ENCODE measurements at regions not wholly inside any gene's neighbourhood (a gene's known extent, or its start where the extent isn't known, plus 50 kb on each side); places are given as distances from the start of the nearest gene placed in this dataset.

GRCh38 chr3:65030847-65031463, 343.2 kb upstream of the ADAMTS9 start:
- DNase-seq (ENCODE audit: extremely low read depth, low read depth), result no peak
- no peak for TF ChIP-seq CTCF (IDR thresholded peaks at IDR 0.05; ENCODE audit: low read depth, low read length)

- DNase-seq (ENCODE audit: extremely low read depth, low read depth), result no peak
- TF ChIP-seq CTCF (IDR thresholded peaks at IDR 0.05; ENCODE audit: low read depth, low read length), result no peak
These were observed 342.3 kb upstream of the ADAMTS9 start for GRCh38 chr3:65030014-65030627.

GRCh38 chr3:65029130-65029529, 341.3 kb upstream of the ADAMTS9 start:
- TF ChIP-seq CTCF (IDR thresholded peaks at IDR 0.05; ENCODE audit: low read depth, low read length), result no peak
- no peak for DNase-seq (ENCODE audit: extremely low read depth, low read depth)

DNA sequence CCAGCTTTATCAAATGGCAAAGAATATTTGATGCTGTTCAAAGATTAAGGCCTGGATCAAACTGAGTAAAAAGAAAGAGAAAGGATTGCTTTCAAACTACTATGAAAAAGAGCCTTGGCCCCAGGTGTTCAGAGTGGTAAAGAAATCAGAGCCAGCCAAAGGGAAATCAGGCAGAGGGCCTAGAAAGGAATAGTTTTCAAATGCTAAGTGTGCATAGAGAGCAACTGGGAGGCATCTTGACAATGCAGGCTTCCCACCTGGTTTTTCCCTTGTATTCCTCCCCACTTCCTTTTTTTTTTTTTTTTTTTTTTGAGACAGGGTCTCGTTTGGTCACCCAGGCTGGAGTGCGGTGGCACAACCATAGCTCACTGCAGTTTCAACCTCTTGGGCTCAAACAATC, 340.2 kb upstream of the ADAMTS9 start:
- TF ChIP-seq CTCF (IDR thresholded peaks at IDR 0.05; ENCODE audit: low read depth, low read length), result no peak
- DNase-seq (ENCODE audit: extremely low read depth, low read depth), result no peak

DNA sequence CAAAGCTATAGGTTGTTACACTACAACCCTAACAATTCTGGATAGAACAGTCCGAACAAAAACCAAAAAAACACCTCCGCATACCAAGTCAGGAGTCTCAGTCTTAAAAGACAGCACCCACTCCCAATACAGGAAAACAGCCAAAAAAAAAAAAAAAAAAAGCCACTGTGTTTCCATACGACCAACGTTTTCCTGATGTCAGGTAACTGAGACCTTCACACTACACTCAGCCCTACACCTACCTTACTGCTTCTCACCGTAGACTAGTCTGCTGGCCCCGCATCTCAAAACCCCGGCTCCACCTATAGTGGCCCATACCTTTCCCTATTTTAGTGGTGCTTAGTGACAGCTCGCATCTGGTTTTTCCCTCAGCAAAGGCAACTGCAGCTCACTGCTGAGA, 339.5 kb upstream of the ADAMTS9 start:
- TF ChIP-seq CTCF (IDR thresholded peaks at IDR 0.05; ENCODE audit: low read depth, low read length), result no peak
- no peak for DNase-seq (ENCODE audit: extremely low read depth, low read depth)

- TF ChIP-seq CTCF (IDR thresholded peaks at IDR 0.05; ENCODE audit: low read depth, low read length), result no peak
- DNase-seq (ENCODE audit: extremely low read depth, low read depth), result no peak
These were observed 338.4 kb upstream of the ADAMTS9 start for GRCh38 chr3:65026151-65026550.

DNA sequence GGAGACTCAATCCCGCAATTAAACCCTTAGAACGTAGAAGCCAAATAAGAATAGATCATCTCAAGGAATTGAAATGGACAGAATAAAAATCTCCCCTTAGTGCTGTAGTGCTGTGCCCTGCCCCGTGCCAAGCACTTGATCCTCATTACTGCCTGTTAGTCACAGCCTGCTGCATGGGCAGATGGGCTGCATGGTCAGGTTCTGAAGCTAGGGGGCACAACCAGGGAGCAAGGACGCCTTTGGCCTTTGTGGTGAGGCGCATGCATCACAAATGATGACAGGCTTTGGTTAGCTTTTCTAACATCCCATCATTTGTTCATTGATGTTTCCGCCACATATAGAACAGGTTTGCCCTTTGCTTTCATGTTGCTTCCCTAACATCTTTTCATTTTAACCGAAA, 336.3 kb upstream of the ADAMTS9 start:
- TF ChIP-seq CTCF (IDR thresholded peaks at IDR 0.05; ENCODE audit: low read depth, low read length), result no peak

More for the DNA sequence above, 336.3 kb upstream of the ADAMTS9 start:
- DNase-seq (ENCODE audit: extremely low read depth, low read depth), result no peak

Data from AG09319 (cell line).